GM13976 (cell line): ENCODE measurements at regions not wholly inside any gene's neighbourhood (a gene's known extent, or its start where the extent isn't known, plus 50 kb on each side); places are given as distances from the start of the nearest gene placed in this dataset.
"Not testable (repeated sequence)": the region's sequence is repeated elsewhere in the genome, so short reads cannot be mapped to it uniquely, and the experiment has no call there.

Experiments
- DNase-seq: peaks from one replicate; pipeline ENCODE4 v3.0.0; 2012; ENCODE audit warnings: low spot score
- in situ Hi-C: fragments of 300-500 bp; cut with MboI; formaldehyde crosslinking; loops from one replicate; pipeline ENCODE4 v1.12.0; 2022; ENCODE audit warnings: low sequenced_read_pairs, mixed read lengths, inconsistent platforms; ENCODE audit not compliant: unreplicated experiment
- TF ChIP-seq, protein P1 (sequence below): IDR thresholded peaks from 2 replicates; pipeline ENCODE4 v1.5.1; 2012; ENCODE audit warnings: borderline replicate concordance, mild to moderate bottlenecking; ENCODE audit not compliant: insufficient read depth; ENCODE audit errors: extremely low read depth, missing control alignments, control extremely low read depth

DNA sequence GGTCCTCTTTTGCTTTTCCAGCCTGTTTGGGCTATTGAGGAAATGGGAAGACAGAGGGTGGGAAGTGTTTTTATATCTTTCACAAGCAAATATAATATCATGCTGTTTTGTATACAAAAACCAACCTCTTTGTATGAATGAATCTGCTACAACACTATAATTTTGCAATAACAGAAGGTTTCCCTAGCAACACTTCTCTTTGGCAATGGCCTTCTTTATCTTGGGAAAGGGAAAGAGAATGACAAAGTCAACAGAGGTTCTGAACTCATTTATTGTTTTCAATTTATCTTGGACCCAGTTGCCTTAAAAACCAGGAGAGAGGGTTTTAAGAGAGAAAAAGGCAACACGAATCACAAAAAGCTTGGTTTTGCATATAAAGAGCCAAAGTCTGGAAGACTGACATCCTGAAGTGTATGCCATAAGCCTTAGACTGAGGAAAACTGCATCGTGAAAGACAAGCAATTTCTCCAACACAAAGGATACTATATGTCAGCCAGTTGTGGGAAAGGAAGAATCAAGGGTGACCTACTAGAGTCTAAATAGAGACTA lies 121.8 kb upstream of the FAM241A start:
- TF ChIP-seq, protein P1, sequence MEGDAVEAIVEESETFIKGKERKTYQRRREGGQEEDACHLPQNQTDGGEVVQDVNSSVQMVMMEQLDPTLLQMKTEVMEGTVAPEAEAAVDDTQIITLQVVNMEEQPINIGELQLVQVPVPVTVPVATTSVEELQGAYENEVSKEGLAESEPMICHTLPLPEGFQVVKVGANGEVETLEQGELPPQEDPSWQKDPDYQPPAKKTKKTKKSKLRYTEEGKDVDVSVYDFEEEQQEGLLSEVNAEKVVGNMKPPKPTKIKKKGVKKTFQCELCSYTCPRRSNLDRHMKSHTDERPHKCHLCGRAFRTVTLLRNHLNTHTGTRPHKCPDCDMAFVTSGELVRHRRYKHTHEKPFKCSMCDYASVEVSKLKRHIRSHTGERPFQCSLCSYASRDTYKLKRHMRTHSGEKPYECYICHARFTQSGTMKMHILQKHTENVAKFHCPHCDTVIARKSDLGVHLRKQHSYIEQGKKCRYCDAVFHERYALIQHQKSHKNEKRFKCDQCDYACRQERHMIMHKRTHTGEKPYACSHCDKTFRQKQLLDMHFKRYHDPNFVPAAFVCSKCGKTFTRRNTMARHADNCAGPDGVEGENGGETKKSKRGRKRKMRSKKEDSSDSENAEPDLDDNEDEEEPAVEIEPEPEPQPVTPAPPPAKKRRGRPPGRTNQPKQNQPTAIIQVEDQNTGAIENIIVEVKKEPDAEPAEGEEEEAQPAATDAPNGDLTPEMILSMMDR: no peak
- in situ Hi-C loops: no loop called here

DNA sequence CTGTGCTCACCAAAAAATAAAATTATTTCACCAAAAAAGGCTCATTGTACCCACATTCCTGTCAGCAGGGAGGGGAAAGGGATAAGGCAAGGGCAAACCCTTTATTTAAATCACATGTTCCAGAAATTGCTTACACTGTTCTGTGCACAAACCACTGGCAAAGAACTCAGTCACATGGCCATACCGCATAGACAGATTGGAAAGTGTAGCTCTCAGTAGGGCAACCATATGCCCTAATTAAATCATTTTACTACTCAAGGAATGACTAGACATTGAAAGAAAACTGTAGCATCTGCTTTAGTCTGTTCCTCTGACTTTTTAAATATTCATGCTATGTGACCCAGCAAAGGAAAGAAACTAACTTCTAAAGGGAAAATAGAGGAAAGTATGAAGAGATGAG lies 119.2 kb upstream of the FAM241A start:
- in situ Hi-C loops: no loop called here
- DNase-seq: no peak
- TF ChIP-seq, protein P1: no peak

More for the DNA sequence above, 121.8 kb upstream of the FAM241A start:
- DNase-seq: no peak

DNA sequence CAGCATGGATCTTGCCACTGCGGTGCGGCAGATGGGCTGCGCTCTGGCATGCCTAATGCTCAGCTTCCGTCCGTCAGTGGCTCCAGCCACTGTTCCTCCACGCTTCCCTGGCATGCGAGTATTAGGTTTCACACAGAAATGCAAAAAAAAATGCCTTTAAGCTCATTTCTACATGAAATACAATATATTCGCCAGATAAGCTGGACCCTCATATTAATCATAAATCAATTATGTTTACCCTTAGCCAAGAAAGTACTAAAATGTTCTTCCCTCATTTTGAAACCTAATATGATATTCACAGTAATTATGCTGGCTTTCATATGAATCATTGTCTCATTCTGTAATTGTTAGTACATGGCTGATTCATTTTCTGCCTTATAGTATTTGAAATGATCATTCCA lies 115.5 kb upstream of the FAM241A start:
- in situ Hi-C loops: loop anchor here (10.0 kb wide), 2 partner anchors 85 to 385 kb away; no protein-coding TSS in a partner anchor
- TF ChIP-seq, protein P1: no peak
- DNase-seq: no peak

DNA sequence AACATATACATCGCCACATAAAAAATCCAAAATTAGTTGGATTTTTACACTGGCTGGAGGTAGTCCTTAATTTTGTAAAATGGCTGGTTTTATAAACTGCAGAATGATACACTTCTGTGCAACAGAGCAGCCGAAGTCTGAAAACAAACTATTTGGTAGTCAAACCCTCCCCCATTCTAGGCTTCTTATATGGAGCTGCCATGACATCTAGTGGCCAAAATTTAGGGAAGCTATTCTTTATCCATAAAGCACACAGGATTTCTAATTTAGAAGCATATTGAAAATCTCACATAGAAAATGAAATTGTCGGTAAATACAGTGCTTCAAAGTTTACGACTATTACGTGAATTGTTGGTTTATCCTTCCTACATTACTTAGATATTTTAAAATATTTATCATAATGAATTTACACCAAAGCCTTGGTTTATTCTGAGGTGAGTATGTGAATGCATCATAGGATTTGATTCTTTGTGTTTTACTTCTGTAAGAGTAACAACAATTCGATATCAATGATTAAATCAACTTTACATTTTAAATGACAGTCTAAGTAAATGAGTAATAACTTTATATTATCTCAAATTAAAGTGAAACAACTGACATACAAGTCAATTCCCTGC lies 113.4 kb upstream of the FAM241A start:
- TF ChIP-seq, protein P1: peak; percentile 52
- DNase-seq: peak; percentile 50
- in situ Hi-C loops: loop anchor here (10.0 kb wide), 2 partner anchors 87 to 387 kb away; no protein-coding TSS in a partner anchor

DNA sequence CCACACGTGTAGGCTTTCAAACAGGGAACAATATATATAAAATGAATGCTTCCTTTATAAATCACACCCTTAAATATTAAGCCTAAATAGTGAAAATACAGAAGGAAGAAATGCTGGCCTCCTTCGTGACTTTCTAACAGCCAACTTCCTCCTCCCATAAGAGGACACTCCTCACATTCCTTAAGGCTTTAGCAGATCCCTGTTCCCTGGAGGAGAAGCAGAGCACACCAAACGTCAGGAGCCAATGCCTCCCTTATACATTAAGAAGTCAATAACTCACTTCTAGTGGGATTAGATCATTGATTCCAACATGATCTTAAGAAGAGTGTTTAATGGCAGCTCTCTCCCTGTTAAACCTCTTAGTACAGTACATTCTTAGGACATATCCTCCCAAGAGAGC lies 108.4 kb upstream of the FAM241A start:
- TF ChIP-seq, protein P1: no peak
- DNase-seq: no peak
- in situ Hi-C loops: loop anchor here (10.0 kb wide), 2 partner anchors 92 to 392 kb away; no protein-coding TSS in a partner anchor

DNA sequence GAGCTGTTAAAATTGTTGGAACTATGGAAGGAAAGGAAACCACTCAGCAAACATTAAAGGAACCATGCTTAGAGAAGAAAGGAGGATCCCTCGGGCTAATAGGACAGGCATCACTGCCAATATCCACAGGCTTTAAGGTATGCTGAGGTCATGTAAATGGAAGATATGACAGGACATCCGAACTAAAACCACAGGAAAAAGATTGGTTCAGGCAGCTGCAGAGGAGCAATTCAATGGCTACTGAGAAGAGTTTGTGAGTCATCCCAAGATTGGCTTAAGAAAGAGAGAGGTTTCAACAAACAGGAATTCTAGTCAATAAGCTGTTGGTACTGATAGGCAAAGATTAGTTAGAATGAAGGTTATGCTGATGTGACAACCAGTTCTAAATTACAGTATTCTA lies 106.4 kb upstream of the FAM241A start:
- in situ Hi-C loops: loop anchor here (10.0 kb wide), 2 partner anchors 94 to 394 kb away; no protein-coding TSS in a partner anchor
- TF ChIP-seq, protein P1: no peak
- DNase-seq: no peak

DNA sequence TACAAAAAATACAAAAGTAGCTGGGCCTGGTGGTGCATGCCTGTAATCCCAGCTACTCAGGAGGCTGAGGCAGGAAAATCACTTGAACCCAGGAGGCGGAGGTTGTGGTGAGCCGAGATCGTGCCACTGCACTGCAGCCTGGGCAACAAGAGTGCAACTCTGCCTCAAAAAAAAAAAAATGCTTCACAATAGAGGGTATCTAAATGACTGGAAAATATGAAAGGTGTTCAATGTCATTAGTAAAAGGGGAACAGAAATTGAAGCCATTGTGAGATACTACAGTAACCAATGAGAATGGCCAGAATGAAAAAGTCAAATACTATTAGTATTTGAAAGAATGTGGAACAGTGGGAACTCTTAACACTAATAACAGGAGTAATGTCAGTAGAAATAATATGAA lies 96.1 kb upstream of the FAM241A start:
- in situ Hi-C loops, DNase-seq: not testable (repeated sequence)
